GM12875 (cell line): ENCODE measurements at regions not wholly inside any gene's neighbourhood (a gene's known extent, or its start where the extent isn't known, plus 50 kb on each side); places are given as distances from the start of the nearest gene placed in this dataset.
"Not testable (repeated sequence)": the region's sequence is repeated elsewhere in the genome, so short reads cannot be mapped to it uniquely, and the experiment has no call there.

Experiments used
- H3K4me3 ChIP-seq: one replicate; pipeline ENCODE4 v1.5.1; 2011; ENCODE audit warnings: low read depth, low read length, control low read depth
- CTCF ChIP-seq: IDR thresholded peaks from 2 replicates; pipeline ENCODE4 v1.5.1; 2011; ENCODE audit warnings: low read depth, mild to moderate bottlenecking, control low read depth, inconsistent platforms, low read length, moderate library complexity, borderline replicate concordance; ENCODE audit not compliant: insufficient read depth

- no peak overlapping the region for H3K4me3 ChIP-seq
- TF ChIP-seq CTCF: no peak
Measured at GRCh38 chr16:29307598-29308507, 98.7 kb downstream of the NPIPB11 start.

GRCh38 chr16:29306943-29307597, 99.4 kb downstream of the NPIPB11 start:
- no peak overlapping the region for H3K4me3 ChIP-seq
- no peak for TF ChIP-seq CTCF

GRCh38 chr16:29306201-29306600, 100.3 kb downstream of the NPIPB11 start:
- no peak for TF ChIP-seq CTCF
- H3K4me3 ChIP-seq: no peak overlapping the region

GRCh38 chr16:29305018-29305417, 101.5 kb downstream of the NPIPB11 start:
- not testable (repeated sequence) for H3K4me3 ChIP-seq

- no peak for TF ChIP-seq CTCF
- no peak overlapping the region for H3K4me3 ChIP-seq
Measured at GRCh38 chr16:29304251-29304650, 102.3 kb downstream of the NPIPB11 start.

GRCh38 chr16:29303520-29303919, 103.0 kb downstream of the NPIPB11 start:
- H3K4me3 ChIP-seq: no peak overlapping the region
- TF ChIP-seq CTCF: no peak

- no peak for TF ChIP-seq CTCF
- H3K4me3 ChIP-seq: no peak overlapping the region
Measured at GRCh38 chr16:29302976-29303375, 103.5 kb downstream of the NPIPB11 start.

- not testable (repeated sequence) for H3K4me3 ChIP-seq
Measured at GRCh38 chr16:29302433-29302832, 104.1 kb downstream of the NPIPB11 start.

GRCh38 chr16:29301662-29302285, 104.7 kb downstream of the NPIPB11 start:
- not testable (repeated sequence) for H3K4me3 ChIP-seq

- H3K4me3 ChIP-seq: not testable (repeated sequence)
Measured at GRCh38 chr16:29300541-29301535, 105.7 kb downstream of the NPIPB11 start.
